Gastrocnemius medialis (tissue), 4 donors: ENCODE measurements at regions not wholly inside any gene's neighbourhood (a gene's known extent, or its start where the extent isn't known, plus 50 kb on each side); places are given as distances from the start of the nearest gene placed in this dataset.

Experiments
- ATAC-seq, 2 donors: fragments of 150-250 bp; one replicate each; pipeline ENCODE4 v1.9.1; 2016
- DNase-seq, 2 donors: peaks; one replicate each; pipeline ENCODE4 v3.0.0-alpha.2; 2019
- H3K27ac ChIP-seq, 4 donors: fragments of 200-600 bp; sonication (generic); 1 replicate in 1 of 4; 2 replicates in 3 of 4; pipeline ENCODE4 v1.5.1; 2016 to 2018; ENCODE audit warnings: mild to moderate bottlenecking in 2 of 4, moderate library complexity in 1 of 4
- H3K27me3 ChIP-seq, 3 donors: fragments of 200-600 bp; sonication (generic) in 2 of 3; 1 replicate in 1 of 3; 2 replicates in 2 of 3; pipeline versions ENCODE4 v1.5.1 to v1.6.0; 2016 to 2019; ENCODE audit warnings: mild to moderate bottlenecking in 1 of 3, moderate library complexity in 1 of 3
- H3K36me3 ChIP-seq, 2 donors: fragments of 200-600 bp; sonication (generic) in 1 of 2; one replicate each; pipeline ENCODE4 v1.5.1; 2017 to 2018
- H3K4me1 ChIP-seq, 2 donors: fragments of 200-600 bp; sonication (generic) in 1 of 2; one replicate each; pipeline ENCODE4 v1.5.1; 2016 to 2017; ENCODE audit warnings: mild to moderate bottlenecking in 2 of 2
- H3K4me3 ChIP-seq, 4 donors: fragments of 200-600 bp; sonication (generic) in 3 of 4; 1 replicate in 1 of 4; 2 replicates in 3 of 4; pipeline ENCODE4 v1.5.1; 2016 to 2019; ENCODE audit warnings: mild to moderate bottlenecking in 2 of 4
- H3K9me3 ChIP-seq, 3 donors: fragments of 200-600 bp; sonication (generic) in 2 of 3; 1 replicate in 1 of 3; 2 replicates in 2 of 3; pipeline ENCODE4 v1.5.1; 2016 to 2019
- POLR2A ChIP-seq, 2 donors: fragments of 450-650 bp; IDR thresholded peaks; one replicate each; pipeline ENCODE4 v1.6.1; 2017; ENCODE audit warnings: antibody characterized with exemption in 2 of 2, mild to moderate bottlenecking in 2 of 2, moderate library complexity in 2 of 2
- in situ Hi-C, 4 donors: fragments of 200-750 bp; cut with MboI; loops; one replicate each; pipeline versions ENCODE4 v1.15.0 to v1.8.0; 2017; ENCODE audit warnings: low sequenced_read_pairs in 4 of 4
- intact Hi-C: fragments of 100-400 bp; cut with DNase I; formaldehyde crosslinking; loops from one replicate; pipeline ENCODE4 v1.15.1; 2023; ENCODE audit warnings: low total_unique reads
- TF ChIP-seq, protein P1 (sequence below), 5 experiments: fragments of 450-650 bp in 3 of 5; fragments of 200-600 bp in 2 of 5; sonication (generic) in 2 of 5; IDR thresholded peaks in 4 of 5; conservative IDR thresholded peaks in 1 of 5; 1 replicate in 4 of 5; 2 replicates in 1 of 5; pipeline ENCODE4 v1.5.1; 2016 to 2019; ENCODE audit warnings: antibody characterized with exemption in 5 of 5, mild to moderate bottlenecking in 3 of 5, moderate library complexity in 3 of 5

DNA sequence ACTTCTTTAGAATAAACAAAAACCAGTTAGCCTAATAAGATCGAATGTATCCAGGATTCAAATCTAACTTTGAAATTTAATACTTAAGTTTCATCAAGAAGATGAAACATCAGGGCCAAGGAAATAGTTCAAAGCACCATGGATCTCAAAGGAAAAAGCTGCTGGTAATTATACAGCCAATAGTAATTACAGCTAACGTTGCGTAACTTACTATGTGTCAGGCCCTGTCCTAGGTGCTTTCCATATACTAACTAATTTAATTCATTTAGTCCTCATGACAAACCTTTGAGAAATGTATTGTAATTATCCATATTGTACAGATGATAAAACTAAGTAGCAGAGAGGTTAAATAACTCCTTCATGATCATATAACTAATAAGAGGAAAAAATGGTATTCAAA lies 598.6 kb downstream of the NYAP2 start:
- Histone ChIP-seq H3K9me3 (no peaks in the 10 kb centered on the region), H3K36me3 (no peaks in the 10 kb centered on the region), H3K27ac (no peak overlapping the region), H3K27me3 (no peaks in the 10 kb centered on the region), H3K4me1 (no peaks in the 10 kb centered on the region), H3K4me3 (no peak overlapping the region)
- intact Hi-C loops, result no loop called here
- no peak for TF ChIP-seq POLR2A (IDR thresholded peaks at IDR 0.05)
- TF ChIP-seq, protein P1, sequence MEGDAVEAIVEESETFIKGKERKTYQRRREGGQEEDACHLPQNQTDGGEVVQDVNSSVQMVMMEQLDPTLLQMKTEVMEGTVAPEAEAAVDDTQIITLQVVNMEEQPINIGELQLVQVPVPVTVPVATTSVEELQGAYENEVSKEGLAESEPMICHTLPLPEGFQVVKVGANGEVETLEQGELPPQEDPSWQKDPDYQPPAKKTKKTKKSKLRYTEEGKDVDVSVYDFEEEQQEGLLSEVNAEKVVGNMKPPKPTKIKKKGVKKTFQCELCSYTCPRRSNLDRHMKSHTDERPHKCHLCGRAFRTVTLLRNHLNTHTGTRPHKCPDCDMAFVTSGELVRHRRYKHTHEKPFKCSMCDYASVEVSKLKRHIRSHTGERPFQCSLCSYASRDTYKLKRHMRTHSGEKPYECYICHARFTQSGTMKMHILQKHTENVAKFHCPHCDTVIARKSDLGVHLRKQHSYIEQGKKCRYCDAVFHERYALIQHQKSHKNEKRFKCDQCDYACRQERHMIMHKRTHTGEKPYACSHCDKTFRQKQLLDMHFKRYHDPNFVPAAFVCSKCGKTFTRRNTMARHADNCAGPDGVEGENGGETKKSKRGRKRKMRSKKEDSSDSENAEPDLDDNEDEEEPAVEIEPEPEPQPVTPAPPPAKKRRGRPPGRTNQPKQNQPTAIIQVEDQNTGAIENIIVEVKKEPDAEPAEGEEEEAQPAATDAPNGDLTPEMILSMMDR (IDR thresholded peaks at IDR 0.05 in 4 of 5, conservative IDR thresholded peaks at IDR 0.05 in 1 of 5), result no peak
- ATAC-seq (no peak), DNase-seq (no peak)
- in situ Hi-C loops, result no loop called here

DNA sequence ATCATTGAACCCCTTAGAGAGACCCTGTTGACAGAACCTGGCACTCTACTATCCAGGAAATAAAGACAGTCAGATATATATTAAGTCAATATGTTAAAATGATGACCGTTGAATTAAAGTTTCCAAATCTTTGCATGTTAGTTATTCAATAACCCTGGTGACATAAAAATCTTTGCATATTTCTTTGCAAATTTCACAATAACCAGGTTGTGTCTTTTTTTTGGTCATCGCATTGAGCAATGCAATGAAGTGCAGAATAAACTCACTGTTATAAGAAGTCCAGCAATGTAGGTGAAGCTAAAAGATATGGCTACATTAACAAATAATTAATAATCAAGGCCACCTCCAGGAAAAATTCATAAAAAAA lies 596.9 kb downstream of the NYAP2 start:
- Histone ChIP-seq H3K9me3 (no peaks in the 10 kb centered on the region), H3K4me1 (no peaks in the 10 kb centered on the region), H3K27me3 (no peaks in the 10 kb centered on the region), H3K4me3 (no peak overlapping the region), H3K27ac (no peak overlapping the region), H3K36me3 (no peaks in the 10 kb centered on the region)
- intact Hi-C loops (no loop called here), in situ Hi-C loops (no loop called here)
- TF ChIP-seq, protein P1 (IDR thresholded peaks at IDR 0.05 in 4 of 5, conservative IDR thresholded peaks at IDR 0.05 in 1 of 5), result no peak
- TF ChIP-seq POLR2A (IDR thresholded peaks at IDR 0.05), result no peak
- no peak for ATAC-seq
- no peak for DNase-seq

DNA sequence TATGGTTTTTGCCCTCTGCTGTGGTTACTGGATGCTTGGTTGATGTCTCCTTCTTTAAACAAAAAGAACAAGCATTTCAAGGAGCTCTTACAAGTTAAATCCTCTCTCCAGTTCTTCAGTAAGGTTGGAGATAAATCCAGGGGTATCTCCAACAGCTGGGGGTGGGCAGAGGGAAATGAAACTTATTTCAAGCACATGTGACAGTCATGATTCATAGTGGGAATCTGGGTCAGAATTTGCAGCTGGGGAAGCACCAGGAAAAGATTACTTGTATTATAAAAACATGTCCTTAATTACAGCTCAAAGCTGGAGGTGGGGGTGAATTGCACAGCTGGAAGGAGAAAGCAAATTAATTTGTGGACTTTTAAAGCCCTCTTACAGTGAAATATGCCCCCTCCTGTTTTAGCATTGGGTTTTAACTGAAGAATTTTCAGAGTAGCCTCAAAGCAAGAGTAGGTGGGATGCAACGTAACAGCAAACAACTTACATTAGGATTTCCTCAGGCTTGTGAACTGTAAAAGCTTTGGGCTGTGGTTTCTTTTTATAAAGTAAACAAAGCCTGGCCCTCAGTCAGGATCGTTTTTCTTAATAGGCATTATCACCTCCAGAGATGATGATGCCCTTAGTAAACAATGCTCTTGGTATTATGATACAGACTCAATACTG lies 596.4 kb downstream of the NYAP2 start:
- TF ChIP-seq POLR2A (IDR thresholded peaks at IDR 0.05), result no peak
- TF ChIP-seq, protein P1 (IDR thresholded peaks at IDR 0.05 in 4 of 5, conservative IDR thresholded peaks at IDR 0.05 in 1 of 5), result no peak
- in situ Hi-C loops (no loop called here), intact Hi-C loops (no loop called here)
- no peak overlapping the region for H3K27ac ChIP-seq
- ATAC-seq (no peak), DNase-seq (no peak)
- no peaks in the 10 kb centered on the region for H3K9me3 ChIP-seq
- H3K4me1 ChIP-seq, result no peaks in the 10 kb centered on the region
- no peaks in the 10 kb centered on the region for H3K36me3 ChIP-seq
- no peak overlapping the region for H3K4me3 ChIP-seq
- no peaks in the 10 kb centered on the region for H3K27me3 ChIP-seq

DNA sequence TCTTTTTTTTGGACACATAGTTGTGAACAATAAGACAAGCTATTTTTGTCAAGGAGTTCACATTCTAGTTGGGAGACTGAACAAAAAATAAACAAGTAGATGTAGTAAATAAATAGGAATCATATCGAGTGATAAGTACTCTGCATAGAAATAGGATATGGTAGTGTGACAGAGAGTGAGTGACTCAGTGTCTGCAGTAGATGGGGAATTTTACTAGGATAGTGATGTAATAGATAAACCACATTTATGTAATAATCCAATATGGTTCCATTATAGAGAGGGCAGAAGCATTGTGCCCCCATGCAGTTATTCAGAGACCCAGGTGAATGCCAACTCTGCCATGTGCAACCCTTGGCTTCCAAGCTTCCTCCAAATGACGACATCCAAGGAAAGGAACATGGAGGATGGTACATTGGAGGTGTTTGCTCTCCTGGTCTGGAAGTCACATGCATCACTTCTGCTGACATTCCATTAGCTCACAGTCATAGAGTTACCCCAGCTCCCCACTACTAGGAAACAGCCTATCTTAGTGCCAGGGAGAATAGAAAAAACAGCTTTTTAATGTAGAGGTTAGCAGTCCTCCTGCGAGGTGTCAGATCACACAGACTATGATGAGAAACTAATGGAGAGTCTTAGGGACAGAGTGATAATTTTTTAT lies 595.4 kb downstream of the NYAP2 start:
- TF ChIP-seq, protein P1 (IDR thresholded peaks at IDR 0.05 in 4 of 5, conservative IDR thresholded peaks at IDR 0.05 in 1 of 5), result no peak
- no peak for TF ChIP-seq POLR2A (IDR thresholded peaks at IDR 0.05)
- Histone ChIP-seq H3K9me3 (no peaks in the 10 kb centered on the region), H3K4me3 (no peak overlapping the region), H3K36me3 (no peaks in the 10 kb centered on the region), H3K27me3 (no peaks in the 10 kb centered on the region), H3K27ac (no peak overlapping the region), H3K4me1 (no peaks in the 10 kb centered on the region)
- intact Hi-C loops, result no loop called here
- no peak for ATAC-seq
- DNase-seq, result no peak
- in situ Hi-C loops, result no loop called here
